NCI-H748 (cell line): ENCODE measurements at regions not wholly inside any gene's neighbourhood (a gene's known extent, or its start where the extent isn't known, plus 50 kb on each side); places are given as distances from the start of the nearest gene placed in this dataset.

Source experiments
- DNase-seq: peaks from one replicate; lab custom pipeline; 2025; ENCODE audit not compliant: unreplicated experiment; lab: John Stamatoyannopoulos, UW

GRCh38 chr6:147065786-147066185 lies 138.4 kb upstream of the STXBP5 start:
- peak; percentile 95 for DNase-seq

- no peak for DNase-seq
These were observed 137.0 kb upstream of the STXBP5 start for GRCh38 chr6:147067184-147067583.

GRCh38 chr6:147071776-147072175 lies 132.4 kb upstream of the STXBP5 start:
- no peak for DNase-seq

- no peak for DNase-seq
These were observed 128.8 kb upstream of the STXBP5 start for GRCh38 chr6:147075381-147075780.

- DNase-seq = no peak
These were observed 127.0 kb upstream of the STXBP5 start for GRCh38 chr6:147077251-147077650.

- DNase-seq = no peak
These were observed 126.1 kb upstream of the STXBP5 start for GRCh38 chr6:147078106-147078505.

- no peak for DNase-seq
These were observed 125.6 kb upstream of the STXBP5 start for GRCh38 chr6:147078602-147079001.

- peak; percentile 91 for DNase-seq
These were observed 124.0 kb upstream of the STXBP5 start for GRCh38 chr6:147080225-147080624.

- peak; percentile 61 for DNase-seq
These were observed 123.1 kb upstream of the STXBP5 start for GRCh38 chr6:147081076-147081609.

- DNase-seq = no peak
These were observed 116.6 kb upstream of the STXBP5 start for GRCh38 chr6:147087641-147088040.

GRCh38 chr6:147088861-147089260 lies 115.4 kb upstream of the STXBP5 start:
- DNase-seq = no peak

GRCh38 chr6:147095316-147095715 lies 108.9 kb upstream of the STXBP5 start:
- no peak for DNase-seq

GRCh38 chr6:147099974-147100373 lies 104.2 kb upstream of the STXBP5 start:
- DNase-seq = no peak

- no peak for DNase-seq
These were observed 101.2 kb upstream of the STXBP5 start for GRCh38 chr6:147103007-147103406.

GRCh38 chr6:147103694-147104093 lies 100.5 kb upstream of the STXBP5 start:
- DNase-seq = no peak

GRCh38 chr6:147105786-147106185 lies 98.4 kb upstream of the STXBP5 start:
- DNase-seq = no peak

GRCh38 chr6:147106759-147107401 lies 97.3 kb upstream of the STXBP5 start:
- no peak for DNase-seq

GRCh38 chr6:147108259-147108910 lies 95.8 kb upstream of the STXBP5 start:
- DNase-seq = peak; percentile 71

- DNase-seq = no peak
These were observed 94.5 kb upstream of the STXBP5 start for GRCh38 chr6:147109707-147110106.

GRCh38 chr6:147116056-147116455 lies 88.2 kb upstream of the STXBP5 start:
- no peak for DNase-seq

GRCh38 chr6:147117011-147117410 lies 87.2 kb upstream of the STXBP5 start:
- DNase-seq = no peak

GRCh38 chr6:147117580-147117979 lies 86.6 kb upstream of the STXBP5 start:
- no peak for DNase-seq

GRCh38 chr6:147119310-147119709 lies 84.9 kb upstream of the STXBP5 start:
- DNase-seq = no peak
